Neural progenitor cell (in vitro differentiated cells): ENCODE measurements at regions not wholly inside any gene's neighbourhood (a gene's known extent, or its start where the extent isn't known, plus 50 kb on each side); places are given as distances from the start of the nearest gene placed in this dataset.

Experiments
- CTCF ChIP-seq: fragments of 200-600 bp; sonication (generic); IDR thresholded peaks from 2 replicates; pipeline ENCODE4 v1.5.1; 2017; ENCODE audit warnings: antibody characterized with exemption, mild to moderate bottlenecking
- EZH2 ChIP-seq: fragments of 200-600 bp; sonication (generic); IDR thresholded peaks from 2 replicates; pipeline ENCODE4 v1.6.1; 2017; ENCODE audit warnings: antibody characterized with exemption, mild to moderate bottlenecking, moderate library complexity
- EZH2phosphoT487 ChIP-seq: fragments of 200-600 bp; sonication (generic); IDR thresholded peaks from 2 replicates; pipeline ENCODE4 v1.6.1; 2017; ENCODE audit warnings: antibody characterized with exemption

- no peak for TF ChIP-seq CTCF
- no peak for TF ChIP-seq EZH2phosphoT487
- no peak for TF ChIP-seq EZH2
Observed at GRCh38 chr2:168401771-168402170, 54.3 kb upstream of the CERS6 start.
